Common myeloid progenitor, CD34-positive (primary cell): ENCODE measurements at regions not wholly inside any gene's neighbourhood (a gene's known extent, or its start where the extent isn't known, plus 50 kb on each side); places are given as distances from the start of the nearest gene placed in this dataset.

Source experiments
- CTCF ChIA-PET: fragments of 350-600 bp; sonication (Branson Sonifier 250); formaldehyde crosslinking; loops from one replicate; lab custom pipeline; 2021; ENCODE audit warnings: antibody characterized with exemption; lab: Charles Lee
- POLR2A ChIA-PET: fragments of 350-600 bp; sonication (Branson Sonifier 250); formaldehyde crosslinking; loops from one replicate; lab custom pipeline; 2021; ENCODE audit warnings: antibody characterized with exemption; lab: Charles Lee
- DNase-seq, 3 donors: peaks; one replicate each; pipeline versions ENCODE4 v3.0.0 to v3.0.0-alpha.2; 2013
- H3K27ac ChIP-seq, 2 experiments: 1 replicate in 1 of 2; 2 replicates in 1 of 2; pipeline ENCODE4 v1.7.0; 2013; ENCODE audit warnings: inconsistent platforms in 2 of 2, low read length in 2 of 2, mild to moderate bottlenecking in 2 of 2, low read depth in 1 of 2, moderate library complexity in 1 of 2; ENCODE audit not compliant: severe bottlenecking in 2 of 2, insufficient read depth in 1 of 2, poor library complexity in 1 of 2
- H3K27me3 ChIP-seq, 5 experiments: replicated peaks in 2 of 5; 1 replicate in 3 of 5; 2 replicates in 2 of 5; pipeline versions ENCODE4 v1.6.1 to v1.7.0; 2013; ENCODE audit warnings: low read length in 4 of 5, mild to moderate bottlenecking in 2 of 5, moderate library complexity in 2 of 5, inconsistent platforms in 1 of 5; ENCODE audit not compliant: insufficient read depth in 5 of 5, control insufficient read depth in 4 of 5
- H3K36me3 ChIP-seq, 4 experiments: 1 replicate in 2 of 4; 2 replicates in 2 of 4; pipeline versions ENCODE4 v1.6.1 to v1.7.0; 2013; ENCODE audit warnings: low read length in 3 of 4, control low read depth in 1 of 4, mild to moderate bottlenecking in 1 of 4; ENCODE audit not compliant: control insufficient read depth in 4 of 4, insufficient read depth in 4 of 4
- H3K4me1 ChIP-seq, 4 experiments: 1 replicate in 3 of 4; 2 replicates in 1 of 4; pipeline versions ENCODE4 v1.6.1 to v1.7.1; 2013; ENCODE audit warnings: low read length in 3 of 4, mild to moderate bottlenecking in 3 of 4, control low read depth in 1 of 4, inconsistent platforms in 1 of 4, moderate library complexity in 1 of 4; ENCODE audit not compliant: control insufficient read depth in 4 of 4, insufficient read depth in 4 of 4; ENCODE audit errors: control extremely low read depth in 1 of 4
- H3K4me3 ChIP-seq, 7 experiments: 1 replicate in 4 of 7; 2 replicates in 3 of 7; pipeline versions ENCODE4 v1.5.1 to v1.7.0; 2013; ENCODE audit warnings: mild to moderate bottlenecking in 7 of 7, low read length in 6 of 7, moderate library complexity in 6 of 7, inconsistent platforms in 2 of 7, low read depth in 2 of 7, control low read depth in 1 of 7; ENCODE audit not compliant: insufficient read depth in 4 of 7, control insufficient read depth in 1 of 7; ENCODE audit errors: extremely low read depth in 1 of 7
- H3K9me3 ChIP-seq, 5 experiments: 1 replicate in 4 of 5; 2 replicates in 1 of 5; pipeline versions ENCODE4 v1.6.1 to v1.7.1; 2013; ENCODE audit warnings: low read length in 4 of 5, mild to moderate bottlenecking in 2 of 5, inconsistent platforms in 1 of 5, low read depth in 1 of 5, moderate library complexity in 1 of 5; ENCODE audit not compliant: control insufficient read depth in 4 of 5, insufficient read depth in 2 of 5; ENCODE audit errors: control extremely low read depth in 1 of 5
- WGBS: methylation state at CpG from one replicate; pipeline ENCODE4 v1.1.5; 2013; ENCODE audit not compliant: insufficient coverage; 5-methylcytosine and 5-hydroxymethylcytosine counted together

GRCh38 chr20:24813496-24813895, 135.6 kb upstream of the CST7 start:
- H3K27me3 ChIP-seq = no peaks in the 10 kb centered on the region
- whole genome bisulfite sequencing = 86% methylated on average over 3 of the region's 5 CpGs
- no peak overlapping the region for H3K4me3 ChIP-seq
- no peaks in the 10 kb centered on the region for H3K36me3 ChIP-seq
- ChIA-PET POLR2A (no interaction called here), CTCF (no interaction called here)
- no peak for DNase-seq
- H3K27ac ChIP-seq = no peak overlapping the region
- no peaks in the 10 kb centered on the region for H3K9me3 ChIP-seq
- peaks cover 0 to 19% (median 5%) of the 10 kb centered on the region in 4 experiments for H3K4me1 ChIP-seq

- Histone ChIP-seq H3K36me3 (no peaks in the 10 kb centered on the region), H3K27ac (no peak overlapping the region), H3K4me3 (no peak overlapping the region), H3K27me3 (no peaks in the 10 kb centered on the region), H3K4me1 (peaks cover 0 to 19% (median 5%) of the 10 kb centered on the region in 4 experiments), H3K9me3 (no peaks in the 10 kb centered on the region)
- POLR2A ChIA-PET = no interaction called here
- DNase-seq = no peak
- CTCF ChIA-PET = no interaction called here
- WGBS = 100% methylated on average over 3 of the region's 6 CpGs
These were observed 135.1 kb upstream of the CST7 start for GRCh38 chr20:24813936-24814335.

- Histone ChIP-seq H3K27me3 (no peaks in the 10 kb centered on the region), H3K4me1 (peaks cover 0 to 19% (median 5%) of the 10 kb centered on the region in 4 experiments), H3K36me3 (no peaks in the 10 kb centered on the region), H3K4me3 (no peak overlapping the region), H3K9me3 (no peaks in the 10 kb centered on the region), H3K27ac (no peak overlapping the region)
- POLR2A ChIA-PET = no interaction called here
- CTCF ChIA-PET = no interaction called here
- no peak for DNase-seq
- WGBS = 96% methylated on average over 8 of the region's 9 CpGs
These were observed 134.4 kb upstream of the CST7 start for GRCh38 chr20:24814556-24815195.

- Histone ChIP-seq H3K36me3 (no peaks in the 10 kb centered on the region), H3K27me3 (no peaks in the 10 kb centered on the region), H3K27ac (no peak overlapping the region), H3K4me1 (peaks cover 0 to 19% (median 5%) of the 10 kb centered on the region in 4 experiments), H3K9me3 (no peaks in the 10 kb centered on the region), H3K4me3 (no peak overlapping the region)
- ChIA-PET POLR2A (no interaction called here), CTCF (no interaction called here)
- no peak for DNase-seq
- WGBS = 97% methylated on average over 15 of the region's 16 CpGs
These were observed 133.8 kb upstream of the CST7 start for GRCh38 chr20:24815196-24815815.

GRCh38 chr20:24815931-24816330, 133.1 kb upstream of the CST7 start:
- ChIA-PET POLR2A (no interaction called here), CTCF (no interaction called here)
- Histone ChIP-seq H3K36me3 (no peaks in the 10 kb centered on the region), H3K4me1 (peaks cover 0 to 19% (median 5%) of the 10 kb centered on the region in 4 experiments), H3K9me3 (no peaks in the 10 kb centered on the region), H3K27ac (no peak overlapping the region), H3K4me3 (no peak overlapping the region), H3K27me3 (no peaks in the 10 kb centered on the region)
- 98% methylated on average over 16 of the region's 17 CpGs for WGBS
- DNase-seq = no peak

GRCh38 chr20:24816431-24816830, 132.6 kb upstream of the CST7 start:
- H3K4me3 ChIP-seq = no peak overlapping the region
- H3K27me3 ChIP-seq = no peaks in the 10 kb centered on the region
- H3K4me1 ChIP-seq = peaks cover 0 to 19% (median 5%) of the 10 kb centered on the region in 4 experiments
- peak in 2 of 3 donors; percentile 46 to 57 for DNase-seq
- POLR2A ChIA-PET = no interaction called here
- no peak overlapping the region for H3K27ac ChIP-seq
- CTCF ChIA-PET = no interaction called here
- H3K9me3 ChIP-seq = no peaks in the 10 kb centered on the region
- 84% methylated on average over 6 of the region's 6 CpGs for WGBS
- no peaks in the 10 kb centered on the region for H3K36me3 ChIP-seq

GRCh38 chr20:24816907-24817306, 132.2 kb upstream of the CST7 start:
- no peak overlapping the region for H3K4me3 ChIP-seq
- ChIA-PET CTCF (no interaction called here), POLR2A (no interaction called here)
- H3K27ac ChIP-seq = no peak overlapping the region
- peak in 2 of 3 donors; percentile 35 to 45 for DNase-seq
- peaks cover 0 to 19% (median 5%) of the 10 kb centered on the region in 4 experiments for H3K4me1 ChIP-seq
- H3K9me3 ChIP-seq = no peaks in the 10 kb centered on the region
- WGBS = 50% methylated on average over 2 of the region's 4 CpGs
- H3K27me3 ChIP-seq = no peaks in the 10 kb centered on the region
- no peaks in the 10 kb centered on the region for H3K36me3 ChIP-seq
